PC-9 (cell line): ENCODE measurements at regions not wholly inside any gene's neighbourhood (a gene's known extent, or its start where the extent isn't known, plus 50 kb on each side); places are given as distances from the start of the nearest gene placed in this dataset.

Experiments
- BruUV-seq: library from RNA; stranded (reverse); fragments of 400-500 nt; replicated peaks from 2 replicates; lab custom pipeline; 2021; lab: Mats Ljungman, UMichigan
- CTCF ChIA-PET: fragments of 300-600 bp; sonication (Branson Sonifier 250); formaldehyde crosslinking; loops from one replicate; lab custom pipeline; 2022; ENCODE audit warnings: antibody characterized with exemption; lab: Charles Lee
- POLR2A ChIA-PET: fragments of 300-600 bp; sonication (Branson Sonifier 250); formaldehyde crosslinking; loops from one replicate; lab custom pipeline; 2022; ENCODE audit warnings: antibody characterized with exemption; ENCODE audit not compliant: unreplicated experiment; lab: Charles Lee
- DNase-seq, 2 experiments: peaks; one replicate each; pipeline versions ENCODE4 v3.0.0 to v3.0.0-alpha.2; 2015 to 2022; ENCODE audit warnings: mixed read lengths in 1 of 2
- H2AFZ ChIP-seq: fragments of 200-600 bp; sonication (generic); 2 replicates; pipeline ENCODE4 v1.8.1; 2017; ENCODE audit warnings: antibody characterized with exemption
- H3F3A ChIP-seq: fragments of 200-600 bp; sonication (generic); 2 replicates; pipeline ENCODE4 v1.8.1; 2017; ENCODE audit warnings: antibody characterized with exemption, mild to moderate bottlenecking, low read depth; ENCODE audit not compliant: insufficient read depth
- H3K27ac ChIP-seq: fragments of 200-600 bp; sonication (generic); 2 replicates; pipeline ENCODE4 v1.6.1; 2016; ENCODE audit warnings: mixed run types
- H3K27me3 ChIP-seq: fragments of 200-600 bp; sonication (generic); 2 replicates; pipeline ENCODE4 v1.6.1; 2016; ENCODE audit warnings: low read depth, mixed run types; ENCODE audit not compliant: insufficient read depth
- H3K36me3 ChIP-seq: fragments of 200-600 bp; sonication (generic); 2 replicates; pipeline ENCODE4 v1.6.1; 2016; ENCODE audit warnings: low read depth, mixed run types
- H3K4me1 ChIP-seq: fragments of 200-600 bp; sonication (generic); replicated peaks from 2 replicates; pipeline ENCODE4 v1.6.1; 2016; ENCODE audit warnings: mixed run types; ENCODE audit not compliant: insufficient read depth
- H3K4me2 ChIP-seq: fragments of 200-600 bp; sonication (generic); 2 replicates; pipeline ENCODE4 v1.6.1; 2017; ENCODE audit warnings: mixed run types
- H3K4me3 ChIP-seq: fragments of 200-600 bp; sonication (generic); 2 replicates; pipeline ENCODE4 v1.6.1; 2016; ENCODE audit warnings: mixed run types
- H3K79me2 ChIP-seq: fragments of 200-600 bp; sonication (generic); 2 replicates; pipeline ENCODE4 v1.6.1; 2017; ENCODE audit warnings: low read depth, mixed run types
- H3K9me2 ChIP-seq: fragments of 200-600 bp; sonication (generic); 2 replicates; pipeline ENCODE4 v1.8.1; 2017; ENCODE audit warnings: mild to moderate bottlenecking; ENCODE audit not compliant: insufficient read depth
- H3K9me3 ChIP-seq: fragments of 200-600 bp; sonication (generic); 2 replicates; pipeline ENCODE4 v1.8.1; 2016; ENCODE audit warnings: low read depth; ENCODE audit not compliant: insufficient read depth
- H4K20me1 ChIP-seq: fragments of 200-600 bp; sonication (generic); 2 replicates; pipeline ENCODE4 v1.8.1; 2017; ENCODE audit not compliant: insufficient read depth
- CTCF ChIP-seq: fragments of 200-600 bp; sonication (generic); conservative IDR thresholded peaks from 2 replicates; pipeline ENCODE4 v1.6.1; 2017; ENCODE audit warnings: mixed run types, antibody characterized with exemption, mild to moderate bottlenecking, moderate library complexity
- EZH2 ChIP-seq: fragments of 200-600 bp; sonication (generic); IDR thresholded peaks from 2 replicates; pipeline ENCODE4 v1.8.0; 2017; ENCODE audit warnings: antibody characterized with exemption, low read depth
- intact Hi-C: fragments of 100-400 bp; cut with micrococcal nuclease; formaldehyde crosslinking; loops from one replicate; pipeline ENCODE4 v1.10.0; 2022; ENCODE audit not compliant: unreplicated experiment

- ChIA-PET POLR2A (no interaction called here), CTCF (interaction anchor here (0.6 kb wide), 1 partner anchor 13 kb away, joined by 3 read pairs; no protein-coding TSS in a partner anchor)
- no peaks in the 10 kb centered on the region for H3K79me2 ChIP-seq
- H4K20me1 ChIP-seq, result no peaks in the 10 kb centered on the region
- no peaks in the 10 kb centered on the region for H3K9me3 ChIP-seq
- no peak overlapping the region for H3K4me2 ChIP-seq
- H3K4me1 ChIP-seq, result peaks cover 4% of the 10 kb centered on the region; the same call in 1 of the 2 replicates
- H3K36me3 ChIP-seq, result no peaks in the 10 kb centered on the region
- BruUV-seq, result no TSS peak
- no peak overlapping the region for H3K4me3 ChIP-seq
- H3K9me2 ChIP-seq, result no peaks in the 10 kb centered on the region
- DNase-seq, result no peak
- no peaks in the 10 kb centered on the region for H3K27me3 ChIP-seq
- H2AFZ ChIP-seq, result no peak overlapping the region
- H3F3A ChIP-seq, result no peaks in the 10 kb centered on the region; the same call in 1 of the 2 replicates
- TF ChIP-seq EZH2, result no peak
- no peak for TF ChIP-seq CTCF
- no peak overlapping the region for H3K27ac ChIP-seq
- intact Hi-C loops, result no loop called here
Measured at GRCh38 chr10:88045656-88046415, 182.4 kb downstream of the PTEN start.

- CTCF ChIA-PET, result no interaction called here
- Histone ChIP-seq H3K9me3 (no peaks in the 10 kb centered on the region), H3K4me2 (no peak overlapping the region), H3K4me3 (no peak overlapping the region), H3K4me1 (no peaks in the 10 kb centered on the region), H3K36me3 (no peaks in the 10 kb centered on the region), H2AFZ (no peak overlapping the region), H3K9me2 (no peaks in the 10 kb centered on the region), H4K20me1 (no peaks in the 10 kb centered on the region), H3K27ac (no peak overlapping the region), H3K79me2 (no peaks in the 10 kb centered on the region), H3F3A (no peaks in the 10 kb centered on the region; the same call in 1 of the 2 replicates), H3K27me3 (no peaks in the 10 kb centered on the region)
- POLR2A ChIA-PET, result no interaction called here
- no peak for DNase-seq
- TF ChIP-seq CTCF (no peak), EZH2 (no peak)
- intact Hi-C loops, result no loop called here
- BruUV-seq, result no TSS peak
Measured at GRCh38 chr10:88047579-88047978, 184.2 kb downstream of the PTEN start.

- Histone ChIP-seq H3K79me2 (no peaks in the 10 kb centered on the region), H3K4me1 (no peaks in the 10 kb centered on the region), H3F3A (no peaks in the 10 kb centered on the region), H3K27ac (no peak overlapping the region), H3K4me3 (no peak overlapping the region), H3K9me3 (no peaks in the 10 kb centered on the region), H3K36me3 (no peaks in the 10 kb centered on the region), H3K9me2 (no peaks in the 10 kb centered on the region), H4K20me1 (no peaks in the 10 kb centered on the region), H2AFZ (no peak overlapping the region), H3K4me2 (no peak overlapping the region), H3K27me3 (no peaks in the 10 kb centered on the region)
- no TSS peak for BruUV-seq
- ChIA-PET CTCF (no interaction called here), POLR2A (no interaction called here)
- intact Hi-C loops, result no loop called here
- TF ChIP-seq EZH2 (no peak), CTCF (no peak)
- no peak for DNase-seq
Measured at GRCh38 chr10:88048312-88048711, 184.9 kb downstream of the PTEN start.
